ENCODE measurements at regions not wholly inside any gene's neighbourhood (a gene's known extent, or its start where the extent isn't known, plus 50 kb on each side); places are given as distances from the start of the nearest gene placed in this dataset.
"Not testable (repeated sequence)": the region's sequence is repeated elsewhere in the genome, so short reads cannot be mapped to it uniquely, and the experiment has no call there.

DNA sequence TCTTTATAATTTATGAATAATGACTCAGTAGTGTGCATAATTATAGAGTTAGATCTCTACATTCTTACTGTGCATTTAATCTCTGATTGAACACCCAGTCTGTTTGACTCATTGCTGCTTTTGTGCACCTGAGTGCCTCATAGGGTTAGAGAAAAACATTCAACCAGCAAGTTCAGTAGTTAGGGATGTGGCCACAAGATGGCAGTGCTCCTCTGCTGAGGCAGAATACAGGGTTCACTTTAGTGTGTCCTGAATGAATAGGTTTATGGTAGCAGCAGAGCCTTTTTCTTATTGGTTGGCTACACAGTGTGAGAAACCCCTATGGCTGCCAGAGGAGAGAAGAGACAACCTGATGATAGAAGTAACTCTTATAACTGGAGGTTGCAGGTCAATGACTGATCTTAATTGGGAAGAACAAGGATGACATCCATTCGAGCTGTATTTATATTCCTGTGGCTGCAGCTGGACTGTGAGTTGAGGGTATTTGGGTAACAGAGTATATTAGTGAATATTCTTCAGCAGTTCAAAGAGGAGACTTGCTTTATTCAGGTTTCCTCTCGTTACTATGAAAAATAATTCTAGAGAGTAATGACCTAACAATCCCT lies 194.9 kb upstream of the OR4E1 start:
- H3K4me3 ChIP-seq, result no peak overlapping the region
- peak overlapping the region in 1 of 21 experiments; percentile 6 for H3K27ac ChIP-seq

DNA sequence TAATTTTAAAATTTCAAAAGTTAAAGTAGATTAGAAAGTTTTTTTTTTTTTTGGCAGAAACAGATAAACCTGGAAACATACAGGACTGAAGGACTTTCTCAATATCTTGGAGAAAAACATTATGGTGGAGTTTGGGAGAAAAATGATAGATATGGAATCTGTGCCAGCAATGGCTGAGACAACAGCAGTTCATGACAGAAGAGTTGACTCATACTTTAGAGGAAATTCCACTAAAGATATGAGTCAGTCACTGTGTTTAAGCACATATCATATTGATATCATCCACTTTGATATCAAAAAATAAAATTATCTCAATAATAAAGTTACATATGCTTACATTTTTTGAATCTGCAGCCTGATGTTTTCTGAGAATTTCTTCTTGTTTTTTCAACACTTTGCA lies 193.9 kb upstream of the OR4E1 start:
- Histone ChIP-seq H3K4me3 (no peak overlapping the region), H3K27ac (no peak overlapping the region)

GRCh38 chr14:21866479-21866878 lies 192.9 kb upstream of the OR4E1 start:
- no peak overlapping the region for H3K4me3 ChIP-seq
- H3K27ac ChIP-seq, result no peak overlapping the region

- Histone ChIP-seq H3K27ac (peak overlapping the region in 1 of 21 experiments; percentile 23), H3K4me3 (no peak overlapping the region)
These were observed 189.7 kb upstream of the OR4E1 start for GRCh38 chr14:21863289-21863688.

DNA sequence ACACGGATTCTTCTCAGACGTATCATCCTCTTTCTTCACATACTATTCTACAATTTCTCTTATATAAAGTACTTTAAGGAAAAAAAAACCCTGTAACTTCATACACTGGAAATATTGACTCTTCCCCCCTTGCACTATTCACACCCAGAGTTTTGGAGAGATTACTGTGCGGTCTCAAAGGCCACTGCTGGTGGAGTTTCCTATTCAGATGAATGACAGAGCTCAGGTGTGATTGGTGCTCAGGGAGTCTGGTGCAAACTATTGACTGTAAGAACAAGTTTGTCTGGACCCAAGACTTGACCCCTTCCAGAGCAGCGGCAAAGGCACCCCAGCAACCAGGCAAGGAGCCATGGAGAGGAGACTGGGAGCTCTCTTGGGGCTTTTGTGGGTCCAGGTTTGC lies 187.5 kb upstream of the OR4E1 start:
- Histone ChIP-seq H3K27ac (peak overlapping the region in 1 of 21 experiments; percentile 55), H3K4me3 (no peak overlapping the region)

- H3K27ac ChIP-seq, result no peak overlapping the region
- H3K4me3 ChIP-seq, result no peak overlapping the region
These were observed 186.6 kb upstream of the OR4E1 start for GRCh38 chr14:21860172-21860571.

GRCh38 chr14:21852775-21853174 lies 179.2 kb upstream of the OR4E1 start:
- H3K4me3 ChIP-seq, result no peak overlapping the region

DNA sequence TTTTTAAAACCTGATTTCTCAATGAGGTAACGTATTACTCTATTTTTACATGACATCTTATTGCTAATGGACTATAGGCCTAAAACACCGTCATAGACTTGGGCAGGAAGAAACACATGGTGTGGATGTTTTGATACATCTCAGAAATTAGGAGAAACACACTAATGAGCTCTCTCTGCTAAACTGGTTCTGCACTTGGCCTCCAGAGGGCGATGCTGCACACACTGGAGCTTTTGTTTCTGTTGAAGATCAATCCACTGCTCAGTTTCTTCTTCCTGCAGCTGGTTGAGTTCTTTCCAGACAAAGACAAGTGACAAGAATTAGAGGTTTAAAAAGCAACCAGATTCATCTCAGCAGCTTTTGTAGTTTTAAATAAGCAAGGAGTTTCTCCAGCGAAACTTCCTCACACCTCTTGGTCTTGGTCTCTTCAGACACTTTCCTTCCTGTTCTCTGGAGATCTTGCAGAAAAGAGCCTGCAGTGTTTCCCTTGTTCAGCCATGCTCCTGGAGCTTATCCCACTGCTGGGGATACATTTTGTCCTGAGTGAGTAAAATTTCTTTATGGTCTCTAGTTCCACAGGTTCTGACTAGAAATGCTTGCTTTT lies 178.5 kb upstream of the OR4E1 start:
- Histone ChIP-seq H3K4me3 (no peak overlapping the region), H3K27ac (peak overlapping the region in 1 of 21 experiments; percentile 23)

More at GRCh38 chr14:21852775-21853174, 179.2 kb upstream of the OR4E1 start:
- H3K27ac ChIP-seq, result no peak overlapping the region

GRCh38 chr14:21846902-21847301 lies 173.3 kb upstream of the OR4E1 start:
- not testable (repeated sequence) for H3K4me3 ChIP-seq
- peak overlapping the region in 1 of 21 experiments; percentile 10 for H3K27ac ChIP-seq

- Histone ChIP-seq H3K4me3 (no peak overlapping the region), H3K27ac (peak overlapping the region in 1 of 21 experiments; percentile 10)
These were observed 172.7 kb upstream of the OR4E1 start for GRCh38 chr14:21846227-21846885.

GRCh38 chr14:21840765-21841164 lies 167.1 kb upstream of the OR4E1 start:
- no peak overlapping the region for H3K27ac ChIP-seq

GRCh38 chr14:21833836-21834235 lies 160.2 kb upstream of the OR4E1 start:
- H3K4me3 ChIP-seq, result no peak overlapping the region
- H3K27ac ChIP-seq, result no peak overlapping the region

More at GRCh38 chr14:21840765-21841164, 167.1 kb upstream of the OR4E1 start:
- no peak overlapping the region for H3K4me3 ChIP-seq

GRCh38 chr14:21825845-21826244 lies 152.2 kb upstream of the OR4E1 start:
- Histone ChIP-seq H3K27ac (no peak overlapping the region), H3K4me3 (no peak overlapping the region)

DNA sequence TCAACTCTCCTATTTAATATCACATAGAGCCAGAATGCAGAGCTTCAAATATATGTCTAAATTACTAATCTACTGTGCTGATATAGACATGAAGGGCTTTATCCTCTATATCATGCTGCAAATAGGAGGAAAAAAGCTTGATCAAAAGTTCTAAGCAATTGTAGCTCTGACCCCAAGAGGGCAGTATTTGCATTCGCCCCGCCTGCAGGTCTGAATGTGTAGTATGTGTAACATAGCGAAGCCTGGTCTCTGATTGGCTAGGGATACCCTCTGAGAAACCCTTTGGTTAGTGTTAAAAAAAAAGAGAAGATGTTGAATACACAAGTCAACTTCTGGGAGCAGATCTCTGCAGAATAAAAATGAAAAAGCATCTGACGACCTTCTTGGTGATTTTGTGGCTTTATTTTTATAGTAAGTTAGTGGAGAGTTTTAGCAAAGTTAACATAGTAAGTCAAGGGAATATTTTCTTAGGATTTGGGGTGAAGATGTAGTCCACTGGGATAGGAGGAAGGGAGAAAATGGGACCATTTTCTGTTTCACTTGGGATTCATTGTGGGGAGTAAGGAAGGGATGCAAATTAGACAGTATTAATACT lies 151.6 kb upstream of the OR4E1 start:
- Histone ChIP-seq H3K4me3 (no peak overlapping the region), H3K27ac (no peak overlapping the region)

- no peak overlapping the region for H3K4me3 ChIP-seq
- no peak overlapping the region for H3K27ac ChIP-seq
These were observed 148.5 kb upstream of the OR4E1 start for GRCh38 chr14:21822109-21822508.

DNA sequence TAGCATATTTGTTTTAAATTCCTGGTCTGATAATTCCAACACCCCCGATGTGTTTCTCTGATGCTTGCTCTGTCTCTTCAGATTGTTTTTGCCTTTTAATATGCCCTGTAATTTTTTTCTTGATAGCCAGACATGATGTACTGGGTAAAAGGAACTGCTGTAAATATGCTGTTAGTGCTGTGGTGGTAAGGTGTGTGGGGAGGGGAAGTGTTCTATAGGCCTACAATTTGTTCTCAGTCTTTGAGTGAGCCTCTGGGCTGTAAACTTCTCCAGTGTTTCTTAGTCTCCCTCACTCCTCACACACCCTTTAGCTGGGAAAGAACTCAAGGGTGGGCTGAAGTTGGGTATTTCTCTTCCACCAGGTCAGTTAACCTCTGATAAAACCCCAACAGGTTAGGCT lies 147.0 kb upstream of the OR4E1 start:
- H3K27ac ChIP-seq, result no peak overlapping the region
- H3K4me3 ChIP-seq, result no peak overlapping the region

DNA sequence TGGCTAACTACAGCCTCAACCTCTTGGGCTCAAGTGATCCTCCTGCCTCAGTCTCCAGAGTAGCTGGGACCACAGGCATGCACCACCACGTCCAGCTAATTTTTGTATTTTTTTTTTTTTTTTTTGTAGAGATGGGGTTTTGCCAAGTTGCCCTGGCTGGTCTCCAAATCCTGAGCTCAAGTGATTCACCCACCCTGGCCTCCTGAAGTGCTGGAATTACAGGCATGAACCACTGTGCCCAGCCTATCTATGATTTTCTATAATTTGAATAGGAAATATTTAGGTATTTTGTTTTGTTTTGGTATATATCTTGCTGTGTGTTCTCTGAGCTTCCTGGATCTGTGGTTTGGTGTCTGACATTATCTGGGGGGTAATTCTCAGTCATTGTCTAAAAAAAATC lies 146.3 kb upstream of the OR4E1 start:
- H3K27ac ChIP-seq, H3K4me3 ChIP-seq: not testable (repeated sequence)

DNA sequence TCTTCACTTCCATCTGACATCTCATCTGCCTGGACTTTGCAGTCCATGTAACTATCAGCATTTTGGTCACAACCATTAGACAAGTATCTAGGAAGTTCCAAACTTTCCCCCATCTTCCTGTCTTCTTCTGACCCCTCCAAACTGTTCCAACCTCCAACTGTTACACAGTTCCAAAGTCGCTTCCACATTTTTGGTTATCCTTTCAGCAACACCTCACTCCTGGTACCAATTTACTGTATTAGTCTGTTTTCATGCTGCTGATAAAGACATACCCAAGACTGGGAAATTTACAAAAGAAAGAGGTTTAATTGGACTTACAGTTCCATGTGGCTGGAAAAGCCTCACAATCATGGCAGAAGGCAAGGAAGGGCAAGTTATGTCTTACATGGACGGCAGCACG lies 143.4 kb upstream of the OR4E1 start:
- not testable (repeated sequence) for H3K27ac ChIP-seq, H3K4me3 ChIP-seq

DNA sequence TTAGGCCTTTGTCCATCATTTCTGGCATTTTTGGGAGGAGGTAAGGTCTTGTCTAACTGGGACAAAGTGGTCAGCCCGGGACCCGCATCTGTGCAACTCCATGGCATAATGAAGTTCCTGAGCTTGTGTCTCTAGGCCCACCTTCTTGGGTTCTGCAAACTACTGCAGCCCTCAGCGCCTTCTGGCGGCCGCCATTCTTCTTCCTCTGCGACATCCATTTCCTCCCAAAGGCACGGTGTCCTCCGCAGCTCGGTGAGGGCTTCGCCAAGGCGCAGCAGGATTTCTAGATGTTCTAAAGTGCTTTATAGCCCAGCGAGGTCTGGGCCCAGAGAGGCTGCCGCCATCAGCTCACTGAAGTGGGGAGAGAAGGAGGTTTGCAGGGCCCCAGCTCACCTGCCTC lies 134.4 kb upstream of the OR4E1 start:
- H3K27ac ChIP-seq, result no peak overlapping the region

DNA sequence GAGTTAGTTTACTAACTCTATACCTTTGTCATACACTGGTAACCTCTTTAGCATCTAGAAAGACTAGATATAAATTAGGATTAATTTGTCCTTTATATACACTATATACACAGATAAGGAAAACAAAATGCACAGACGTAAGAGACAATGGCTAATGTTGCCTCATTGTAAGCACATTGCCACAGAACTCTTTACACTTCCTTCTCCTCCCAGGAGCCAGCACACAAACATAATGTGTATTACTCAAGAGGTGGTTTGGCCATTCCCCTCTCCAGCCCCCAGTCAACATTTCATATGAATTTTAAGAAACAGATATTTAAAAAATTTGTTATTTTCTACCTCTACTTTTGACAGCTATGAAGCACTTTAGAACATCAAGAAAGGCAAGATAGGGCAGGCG lies 131.4 kb upstream of the OR4E1 start:
- H3K4me3 ChIP-seq, result no peak overlapping the region

More for the DNA sequence above, 134.4 kb upstream of the OR4E1 start:
- no peak overlapping the region for H3K4me3 ChIP-seq

DNA sequence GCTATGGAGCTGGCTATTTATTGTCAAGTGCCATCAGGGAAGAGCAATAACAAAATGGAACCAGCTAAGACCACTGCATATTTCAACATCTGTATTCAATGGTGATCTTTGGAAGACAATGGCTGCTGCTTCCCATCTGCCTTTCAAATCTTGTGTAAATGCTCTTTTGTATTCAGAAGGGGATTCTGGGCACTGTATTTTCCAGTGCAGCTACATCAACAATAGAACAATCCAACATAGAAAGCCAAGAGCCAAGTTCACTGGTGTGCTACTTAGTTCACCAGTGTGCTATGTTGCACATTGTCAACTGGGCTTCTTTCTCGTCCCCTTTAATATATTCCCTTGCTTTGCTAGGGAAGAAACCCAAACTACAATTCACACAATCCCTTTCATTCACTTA lies 128.8 kb upstream of the OR4E1 start:
- H3K27ac ChIP-seq, result no peak overlapping the region
- no peak overlapping the region for H3K4me3 ChIP-seq

More for the DNA sequence above, 131.4 kb upstream of the OR4E1 start:
- H3K27ac ChIP-seq, result no peak overlapping the region
